OCI-LY3 (cell line): ENCODE measurements at regions not wholly inside any gene's neighbourhood (a gene's known extent, or its start where the extent isn't known, plus 50 kb on each side); places are given as distances from the start of the nearest gene placed in this dataset.

Experiments used
- CTCF ChIP-seq: fragments of 200-600, 300-600 bp; sonication (generic); IDR thresholded peaks from 2 replicates; pipeline ENCODE4 v1.5.1; 2014; ENCODE audit warnings: antibody characterized with exemption, low read length, low read depth
- EZH2phosphoT487 ChIP-seq: fragments of 200-600 bp; shearing (Covaris generic); IDR thresholded peaks from 2 replicates; pipeline ENCODE4 v1.6.1; 2018; ENCODE audit warnings: antibody characterized with exemption, mixed run types, low read depth

DNA sequence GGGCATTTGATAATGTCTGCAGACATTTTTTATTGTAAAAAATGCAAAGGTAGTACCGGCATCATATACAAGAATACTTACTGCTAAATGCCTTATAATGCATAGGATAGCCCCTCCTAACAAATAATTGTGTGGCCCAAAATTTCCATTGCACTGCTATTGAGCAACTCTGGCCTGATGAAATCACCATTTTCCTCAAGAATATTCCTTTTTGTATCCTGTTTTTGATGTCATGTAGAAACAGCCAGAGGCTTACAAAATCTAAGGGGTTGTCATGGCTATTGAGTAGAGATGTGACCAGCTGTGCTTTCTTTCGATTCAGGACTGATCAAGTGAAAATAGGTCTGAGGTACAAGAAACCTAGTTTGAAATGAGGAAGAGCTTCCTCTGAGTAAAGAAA, 854.3 kb downstream of the KCNA4 start:
- TF ChIP-seq CTCF (no peak), EZH2phosphoT487 (no peak)
